ENCODE measurements at regions not wholly inside any gene's neighbourhood (a gene's known extent, or its start where the extent isn't known, plus 50 kb on each side); places are given as distances from the start of the nearest gene placed in this dataset.
"Not testable (repeated sequence)": the region's sequence is repeated elsewhere in the genome, so short reads cannot be mapped to it uniquely, and the experiment has no call there.

DNA sequence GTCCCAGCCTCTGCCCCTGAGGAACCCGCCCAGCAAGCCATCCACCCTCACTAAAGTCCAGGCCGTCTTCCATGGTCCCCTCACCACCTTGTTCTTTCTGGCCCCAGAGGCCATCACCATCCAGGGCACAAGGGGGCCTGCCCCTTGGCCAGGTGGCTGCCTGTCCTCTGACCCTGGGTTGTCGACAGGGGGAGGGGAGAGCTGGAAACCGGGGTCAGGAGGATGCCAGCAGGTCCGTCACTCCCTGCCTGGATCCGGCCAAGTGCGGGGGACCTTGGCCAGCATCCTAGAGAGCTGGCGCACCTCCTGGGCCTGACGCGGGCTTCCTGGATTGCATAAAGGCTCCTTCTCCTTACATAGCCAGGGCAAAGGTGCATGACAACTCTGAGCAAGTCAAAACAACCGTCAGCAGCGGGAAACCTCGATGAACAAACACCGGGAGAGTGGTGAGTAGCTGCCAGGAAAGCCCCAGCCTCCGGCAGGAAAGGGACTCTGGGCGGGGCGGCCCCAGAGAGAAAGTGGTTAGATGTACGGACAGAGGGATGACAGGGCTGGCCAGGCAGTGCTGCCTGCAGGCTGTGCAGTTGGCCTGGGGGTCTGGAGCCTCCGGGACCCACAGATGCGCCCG lies 4461.2 kb upstream of the TPTE start:
- not testable (repeated sequence) for DNase-seq (ENCODE audit: low spot score)

DNA sequence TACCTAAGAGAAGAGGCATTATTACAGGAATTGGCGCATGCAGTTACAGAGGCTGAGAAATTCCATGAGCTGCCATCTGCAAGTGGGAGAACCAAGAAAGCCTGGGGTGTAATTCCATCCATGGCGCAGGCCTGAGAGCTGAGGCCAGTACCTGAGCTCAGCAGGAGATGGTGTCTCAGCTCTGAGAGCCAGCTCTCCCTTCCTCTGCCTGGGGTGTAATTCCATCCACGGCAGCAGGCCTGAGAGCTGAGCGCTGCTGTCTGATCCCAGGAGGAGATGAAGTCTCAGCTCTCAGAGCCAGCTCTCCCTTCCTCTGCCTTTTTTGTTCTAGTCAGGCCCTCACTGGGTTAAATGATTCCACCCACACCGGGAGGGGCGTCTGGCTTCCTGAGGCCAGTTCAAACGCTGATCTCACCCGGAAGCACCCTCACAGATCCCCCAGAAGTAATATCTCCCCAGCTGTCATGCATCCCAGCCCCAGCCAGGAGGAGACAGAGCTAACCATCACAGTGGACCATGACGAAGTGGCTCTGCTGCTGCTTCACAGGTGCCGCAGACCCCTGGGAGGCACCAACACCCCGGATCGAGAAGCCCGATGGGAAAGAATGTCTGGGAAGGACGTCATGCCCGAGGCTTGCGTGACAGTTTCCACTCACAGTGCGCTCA lies 4454.9 kb upstream of the TPTE start:
- DNase-seq (ENCODE audit: low spot score), result not testable (repeated sequence)

DNA sequence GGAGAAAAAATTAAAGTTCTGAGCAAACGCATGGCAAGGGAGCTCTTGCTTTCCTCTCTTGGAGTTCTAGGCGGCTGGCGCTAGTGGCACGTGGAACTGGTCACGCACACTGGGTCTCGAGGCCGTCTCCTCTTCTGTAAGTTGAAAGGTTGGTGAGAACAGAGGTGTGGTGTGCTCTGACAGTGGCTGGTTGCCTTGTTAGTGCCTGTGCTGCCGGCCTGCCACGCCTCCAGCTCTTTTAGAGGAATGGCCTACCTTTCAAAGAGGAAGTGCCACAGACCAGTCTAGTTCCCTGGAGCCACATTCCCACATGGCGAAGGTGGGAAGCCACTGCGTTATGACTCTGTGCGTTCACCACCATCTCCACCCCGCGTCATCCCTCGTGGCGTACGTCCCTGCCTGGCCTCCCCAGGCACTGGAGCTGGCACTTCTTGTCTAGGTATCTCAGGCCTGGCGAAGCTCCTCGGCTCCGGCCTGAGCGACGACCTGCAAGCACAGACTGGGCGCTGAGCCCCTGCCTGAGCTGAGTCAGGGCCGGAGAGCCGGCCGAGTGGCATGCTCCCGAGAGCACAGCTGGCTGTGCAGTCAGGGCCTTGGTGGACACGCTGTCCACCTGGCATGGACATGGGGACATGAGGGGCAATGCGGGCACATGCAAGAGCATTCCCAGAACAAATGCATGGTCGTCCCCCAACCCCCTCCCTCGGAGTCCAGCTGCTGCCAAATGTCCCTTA lies 4453.1 kb upstream of the TPTE start:
- DNase-seq (ENCODE audit: low spot score), result not testable (repeated sequence)

DNA sequence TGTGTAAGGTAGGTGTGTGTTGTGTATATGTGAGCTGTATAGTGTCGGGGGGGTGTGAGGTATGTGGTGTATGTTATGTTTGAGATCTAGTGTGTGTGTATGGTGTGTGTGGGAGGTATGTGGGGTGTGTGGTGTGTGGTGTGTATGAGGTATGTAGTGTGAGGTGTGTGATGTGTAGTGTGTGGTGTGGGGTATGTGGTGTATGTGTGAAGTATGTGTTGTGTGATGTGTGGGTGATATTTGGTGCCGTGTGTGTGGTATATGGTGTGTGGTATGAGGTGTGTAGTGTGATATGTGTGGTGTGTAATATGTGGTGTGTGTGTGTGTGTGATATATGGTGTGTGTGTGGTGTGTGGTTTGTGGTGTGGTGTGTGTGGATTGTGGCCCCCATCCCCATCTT lies 4451.2 kb upstream of the TPTE start:
- not testable (repeated sequence) for DNase-seq (ENCODE audit: low spot score)

DNA sequence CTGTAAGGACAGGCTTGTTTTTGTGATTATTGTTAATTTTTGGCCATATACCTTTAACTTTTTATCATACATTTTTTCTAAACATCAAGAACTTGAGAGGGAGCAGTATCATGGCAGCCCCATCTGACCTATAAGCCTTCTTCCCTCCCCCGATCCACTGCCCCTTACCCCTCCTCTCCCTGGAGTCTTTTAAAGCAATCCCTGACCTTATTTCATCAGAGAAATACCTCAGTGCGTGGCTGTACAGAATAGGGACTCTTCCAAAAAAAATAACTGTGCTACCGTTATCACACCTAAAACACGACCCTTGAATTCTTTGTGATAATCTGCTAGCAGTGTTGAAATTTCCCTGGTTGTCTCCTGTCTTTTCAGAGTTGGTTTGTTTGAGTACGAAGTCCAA lies 4448.7 kb upstream of the TPTE start:
- DNase-seq (ENCODE audit: low spot score), result not testable (repeated sequence)

DNA sequence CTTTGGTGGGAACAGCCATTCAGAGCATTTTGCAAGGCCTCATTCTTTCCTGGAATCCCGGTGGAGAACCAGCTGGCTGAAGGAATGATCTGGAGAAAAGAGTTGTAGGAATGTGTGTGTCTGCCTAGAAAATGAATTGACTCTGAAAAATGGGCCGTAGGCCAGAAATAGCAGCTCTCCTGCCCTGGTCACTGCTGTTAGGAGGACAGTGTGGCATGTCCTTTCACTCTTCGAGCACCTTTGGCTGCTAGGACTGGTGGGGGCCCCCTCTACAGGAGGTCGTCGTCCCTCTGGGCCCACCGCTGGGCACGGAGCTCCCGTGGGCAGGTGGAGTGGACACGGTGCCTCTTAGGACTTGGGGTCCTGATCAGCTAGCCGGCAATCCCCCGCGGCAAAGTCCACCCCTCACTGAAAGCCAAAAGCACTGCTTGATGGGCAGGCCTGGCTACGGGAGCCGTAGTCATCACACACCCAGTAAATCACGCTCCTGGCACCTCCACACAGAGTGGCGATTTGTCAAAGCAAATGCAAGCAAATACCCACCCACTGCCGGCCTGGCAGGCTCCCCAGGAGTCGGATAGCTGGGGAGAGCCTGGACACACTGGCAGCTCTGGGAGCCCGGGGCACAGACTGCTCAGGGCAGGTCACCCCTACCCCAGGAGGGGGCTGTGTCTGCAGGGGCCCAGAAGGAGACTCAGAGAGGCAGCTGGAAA lies 4447.2 kb upstream of the TPTE start:
- not testable (repeated sequence) for DNase-seq (ENCODE audit: low spot score)

DNA sequence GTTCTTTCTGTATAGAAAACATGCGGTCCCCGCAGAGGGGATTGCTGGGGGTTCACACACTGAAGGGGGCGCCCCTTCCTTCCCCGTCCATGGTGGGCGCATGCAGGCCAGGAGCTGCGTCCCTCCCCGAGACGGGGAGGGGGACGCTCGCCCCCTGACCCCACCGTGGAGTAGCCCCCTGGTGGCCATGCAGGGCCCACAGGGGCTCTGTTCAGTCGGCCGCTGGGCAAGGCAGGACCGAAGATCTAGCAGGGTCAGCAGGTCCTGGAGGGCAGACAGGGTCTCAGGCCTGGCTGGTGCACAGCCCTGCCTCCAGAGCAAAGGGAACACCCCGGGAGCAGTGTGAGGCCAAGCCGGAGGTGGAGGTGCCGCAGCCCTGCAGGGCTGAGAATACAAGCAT lies 4446.4 kb upstream of the TPTE start:
- not testable (repeated sequence) for DNase-seq (ENCODE audit: low spot score)

DNA sequence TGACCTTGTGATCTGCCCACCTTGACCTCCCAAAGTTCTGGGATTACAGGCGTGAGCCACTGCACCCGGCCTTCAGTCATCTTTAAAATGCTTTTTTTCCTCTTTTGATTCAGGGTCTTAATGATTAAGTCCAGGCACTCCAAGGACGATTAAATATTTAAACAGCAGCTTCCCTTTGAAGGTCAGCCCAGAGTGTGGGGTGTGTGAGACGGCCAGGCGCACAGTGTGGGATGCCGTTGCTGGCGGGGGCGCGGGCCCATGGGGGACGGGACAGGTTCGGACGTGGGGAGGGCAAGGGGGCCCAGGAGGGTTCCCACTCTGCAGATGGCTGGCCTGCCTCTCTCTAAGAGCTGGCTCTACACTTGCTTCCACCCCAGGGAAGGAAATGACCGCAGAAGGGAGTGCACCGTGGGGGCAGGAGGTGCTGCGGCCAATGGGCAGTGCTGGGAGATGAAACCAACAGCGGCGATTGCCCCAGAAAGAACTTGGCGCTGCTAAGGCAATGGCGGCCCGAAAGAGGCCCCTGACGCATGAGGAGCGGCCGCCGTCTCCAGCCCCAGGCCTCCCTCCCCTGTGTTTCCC lies 4445.7 kb upstream of the TPTE start:
- DNase-seq (ENCODE audit: low spot score), result not testable (repeated sequence)

DNA sequence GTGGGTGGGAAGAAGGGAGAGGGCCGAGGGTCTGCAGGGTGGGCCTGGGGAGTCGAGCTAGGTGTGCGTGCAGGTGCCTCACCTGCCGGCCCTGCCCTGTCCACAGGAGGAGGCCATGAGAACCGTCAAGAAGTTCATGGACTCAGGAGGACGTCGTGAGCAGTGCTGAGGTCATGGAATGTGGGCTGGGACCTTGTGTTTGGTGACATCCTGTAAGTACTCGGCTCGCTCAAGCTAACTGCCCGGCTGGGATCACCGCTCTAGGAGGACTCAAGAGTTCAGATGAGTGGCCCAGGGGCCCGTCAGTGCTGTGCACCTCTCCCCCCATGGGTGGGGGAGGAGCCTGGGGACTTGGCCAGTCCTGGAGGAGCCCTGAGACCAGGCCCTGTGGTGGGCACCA lies 4444.0 kb upstream of the TPTE start:
- not testable (repeated sequence) for DNase-seq (ENCODE audit: low spot score)

DNA sequence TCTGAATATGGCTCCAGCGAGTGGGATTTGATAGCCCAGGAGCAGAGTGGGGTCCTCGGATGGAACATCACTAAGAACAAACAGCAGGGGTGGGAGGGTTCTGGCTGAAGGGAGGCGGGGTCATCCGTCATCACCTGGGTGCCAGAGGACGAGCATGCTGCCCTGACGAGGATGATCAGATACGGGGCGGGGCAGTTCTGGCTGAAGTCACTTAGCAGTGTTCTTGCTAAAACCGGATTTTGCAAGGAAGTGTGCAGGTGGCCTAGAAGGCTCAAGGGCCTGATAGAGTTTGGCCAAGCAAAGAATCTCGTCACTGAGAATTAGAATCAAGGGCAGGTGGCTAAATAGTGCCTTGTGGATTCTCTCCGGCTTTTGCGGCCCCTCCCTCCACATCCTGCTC lies 4442.5 kb upstream of the TPTE start:
- DNase-seq (ENCODE audit: low spot score), result not testable (repeated sequence)

DNA sequence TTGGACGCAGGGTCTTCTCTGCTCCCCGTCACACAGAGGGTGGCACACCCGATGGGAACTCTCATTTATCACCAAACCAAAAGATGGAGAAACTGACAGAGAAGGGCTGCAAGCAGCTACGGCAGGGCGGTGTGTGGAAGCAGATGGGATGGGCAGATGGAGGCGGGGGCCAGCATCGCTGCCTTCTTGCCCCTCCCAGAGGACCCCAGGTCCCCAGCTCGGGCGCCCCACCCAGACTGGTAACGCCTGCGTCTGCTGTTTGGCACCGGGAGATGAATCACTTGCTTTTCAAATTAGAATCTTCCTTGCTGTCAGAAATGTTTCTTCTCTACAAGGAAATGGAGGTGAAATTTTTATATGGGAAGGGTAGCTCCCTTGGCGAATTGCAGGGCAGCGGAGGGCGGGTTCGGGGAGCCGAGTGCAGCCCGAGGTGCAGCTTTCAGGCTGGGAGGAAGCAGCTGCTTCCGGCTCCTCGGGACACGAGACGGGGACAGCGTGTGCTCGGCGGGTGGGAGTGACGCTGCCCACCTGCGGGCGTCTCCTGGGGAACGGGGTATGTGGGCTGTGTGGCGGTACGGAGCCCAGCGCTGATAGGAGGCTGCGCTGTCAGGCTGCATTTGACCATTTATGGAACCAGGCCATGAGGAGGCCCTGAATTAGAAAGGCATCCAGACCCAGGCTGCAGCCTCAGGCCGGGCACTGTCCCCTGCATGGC lies 4440.3 kb upstream of the TPTE start:
- not testable (repeated sequence) for DNase-seq (ENCODE audit: low spot score)

DNA sequence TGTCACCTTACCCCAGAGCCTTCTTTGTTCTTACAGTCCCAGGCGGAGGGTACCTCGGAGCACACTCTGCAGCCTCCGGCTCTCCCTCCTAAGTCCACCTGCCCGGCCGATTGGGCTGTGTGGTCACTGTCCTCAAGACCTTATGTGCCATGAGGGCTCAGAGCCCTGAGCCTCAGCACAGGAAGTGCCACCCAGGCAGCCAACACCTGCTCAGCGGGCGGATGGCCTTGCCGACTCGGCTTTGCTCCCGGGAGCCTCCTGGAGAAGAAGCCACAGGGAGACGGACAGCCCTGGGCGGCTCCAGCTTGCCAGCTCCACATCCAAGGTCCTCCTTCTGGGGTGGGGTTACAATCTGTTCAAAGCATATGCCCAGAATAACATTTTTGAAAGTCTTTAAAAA lies 4439.2 kb upstream of the TPTE start:
- DNase-seq (ENCODE audit: low spot score), result not testable (repeated sequence)

DNA sequence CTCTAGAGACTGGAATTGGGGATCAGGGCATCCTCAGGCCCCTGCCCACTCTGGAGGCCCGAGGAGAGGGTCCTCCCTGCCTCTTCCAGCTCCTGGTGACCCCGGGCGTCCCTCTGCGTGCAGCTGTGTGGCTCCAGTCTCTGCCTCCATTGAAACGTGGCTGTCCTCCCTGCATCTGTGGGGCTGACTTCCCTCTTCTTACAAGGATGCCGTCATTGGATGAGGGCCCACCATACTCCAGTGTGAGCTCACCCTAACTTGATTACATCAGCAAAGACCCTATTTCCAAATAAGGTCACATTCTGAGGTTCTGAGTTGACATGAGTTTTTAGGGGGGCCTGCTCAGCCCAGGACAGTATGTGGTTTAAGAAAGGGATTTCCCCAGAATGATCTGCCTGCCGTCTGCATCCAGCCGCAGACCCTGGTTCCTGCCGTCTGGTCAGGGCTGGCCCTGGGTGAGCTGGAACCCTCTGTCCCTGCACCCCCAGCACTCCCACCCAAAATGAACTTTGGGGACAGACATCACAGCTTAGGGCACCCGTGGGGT lies 4437.7 kb upstream of the TPTE start:
- DNase-seq (ENCODE audit: low spot score), result not testable (repeated sequence)

DNA sequence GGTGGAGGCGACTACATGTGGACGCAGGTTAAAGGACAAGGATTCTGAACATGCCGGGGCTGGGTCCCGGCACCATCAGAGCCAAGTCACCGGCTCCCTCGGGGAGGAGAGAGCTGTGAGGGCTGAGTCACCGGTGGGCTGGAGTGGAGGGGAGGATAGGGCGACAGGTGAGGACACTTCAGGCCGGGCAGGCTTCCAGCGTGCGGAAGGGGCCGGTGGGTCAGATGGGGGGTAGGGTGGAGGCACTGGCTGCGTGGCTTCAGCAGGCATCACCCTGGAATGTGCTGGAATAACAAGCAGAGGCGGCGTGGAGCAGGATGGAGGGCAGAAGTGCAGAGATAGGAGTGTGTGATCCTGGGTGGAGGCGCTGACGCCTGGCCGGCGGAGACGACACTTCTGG lies 4435.3 kb upstream of the TPTE start:
- not testable (repeated sequence) for DNase-seq (ENCODE audit: low spot score)

DNA sequence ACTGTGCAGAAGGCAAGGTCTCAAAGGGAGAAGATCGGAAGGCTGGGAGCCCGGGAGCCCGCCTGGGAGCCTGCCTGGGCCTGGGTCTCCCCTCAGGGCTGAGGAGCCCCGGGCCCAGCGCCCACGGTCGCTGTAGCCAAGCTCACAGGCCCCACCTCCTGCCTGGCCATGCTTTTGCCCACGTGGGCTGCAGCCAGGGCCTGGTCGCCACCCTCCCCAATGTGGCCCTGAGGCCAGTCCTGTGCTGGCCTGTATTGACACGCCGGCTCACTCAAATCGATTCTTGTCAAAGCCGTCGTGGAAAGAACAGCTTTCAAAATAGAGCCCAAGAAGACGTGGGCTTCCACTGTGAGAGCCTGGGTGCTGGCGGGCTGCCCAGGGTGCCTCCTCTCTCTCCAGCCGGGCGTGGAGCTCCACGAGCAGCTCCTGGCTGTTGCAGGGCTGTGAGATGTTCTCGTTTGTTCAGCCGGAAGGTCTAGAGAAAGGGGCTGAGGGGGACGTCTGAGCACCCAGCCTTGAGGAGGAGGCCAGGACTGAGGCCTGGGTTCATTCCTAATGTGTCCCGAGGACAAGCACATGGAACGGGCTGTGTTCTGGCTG lies 4433.7 kb upstream of the TPTE start:
- not testable (repeated sequence) for DNase-seq (ENCODE audit: low spot score)

DNA sequence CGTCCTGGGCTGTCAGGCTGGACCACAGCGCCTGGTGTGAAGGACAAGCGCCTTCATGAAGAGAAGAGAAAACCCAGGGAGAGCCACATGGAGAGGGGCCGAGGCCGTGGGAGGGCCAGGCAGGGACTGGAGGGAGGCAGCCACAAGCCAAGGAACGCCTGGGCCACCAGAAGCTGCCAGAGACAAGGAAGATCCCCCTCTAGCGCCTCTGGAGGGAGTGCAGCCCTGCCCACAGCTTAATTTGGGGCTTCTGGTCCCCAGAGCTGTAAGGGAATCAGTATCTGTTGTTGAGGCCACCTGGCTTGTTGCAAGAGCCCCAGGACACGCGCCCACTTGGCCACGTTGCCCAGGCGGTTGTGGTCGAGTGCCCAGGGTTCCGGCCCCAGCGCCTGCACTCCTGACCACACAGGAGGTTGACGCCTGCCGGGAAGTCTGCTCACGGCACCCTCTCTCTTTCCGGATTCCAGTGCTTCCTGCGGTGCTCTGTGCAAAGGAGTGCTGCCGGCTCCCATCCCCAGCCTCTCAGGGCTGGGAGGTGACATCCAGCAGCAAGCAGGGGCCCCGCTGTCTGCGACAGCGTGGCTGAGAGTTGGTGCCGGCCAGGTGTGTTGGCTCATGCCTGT lies 4431.0 kb upstream of the TPTE start:
- DNase-seq (ENCODE audit: low spot score), result not testable (repeated sequence)

DNA sequence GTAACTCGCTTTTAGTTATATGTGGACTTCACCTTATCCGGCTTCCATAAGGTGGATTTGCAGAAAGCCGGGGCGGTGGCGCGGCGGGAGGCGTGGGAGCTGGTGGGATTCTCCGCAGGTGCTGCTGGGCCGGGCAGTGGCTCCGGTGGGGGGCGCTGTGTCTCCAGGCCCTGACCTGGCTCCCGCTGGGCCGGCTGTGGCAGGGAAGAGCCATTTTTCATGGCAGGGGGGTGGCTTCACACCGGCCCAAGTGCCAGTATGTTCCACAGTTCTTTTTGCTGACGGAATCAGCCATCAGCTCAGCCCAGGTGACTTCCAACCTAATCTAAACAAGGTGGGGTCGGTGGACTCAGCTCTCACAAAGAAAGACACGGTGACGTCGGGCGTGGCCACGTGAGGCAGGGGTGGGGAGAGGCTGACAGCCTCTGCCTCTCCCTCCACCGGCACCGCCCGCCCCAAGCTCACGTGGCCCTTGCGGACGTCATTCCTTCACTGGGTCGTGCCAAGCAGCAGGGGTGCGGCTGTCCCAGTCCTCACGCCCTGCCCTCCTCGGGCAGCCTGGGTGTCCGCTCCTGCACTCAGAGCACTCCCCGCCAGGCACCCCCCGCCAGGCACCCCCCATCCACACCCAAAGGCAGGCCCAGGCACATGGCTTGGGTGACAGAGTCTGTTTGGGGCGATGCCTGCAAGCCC lies 4429.9 kb upstream of the TPTE start:
- not testable (repeated sequence) for DNase-seq (ENCODE audit: low spot score)

DNA sequence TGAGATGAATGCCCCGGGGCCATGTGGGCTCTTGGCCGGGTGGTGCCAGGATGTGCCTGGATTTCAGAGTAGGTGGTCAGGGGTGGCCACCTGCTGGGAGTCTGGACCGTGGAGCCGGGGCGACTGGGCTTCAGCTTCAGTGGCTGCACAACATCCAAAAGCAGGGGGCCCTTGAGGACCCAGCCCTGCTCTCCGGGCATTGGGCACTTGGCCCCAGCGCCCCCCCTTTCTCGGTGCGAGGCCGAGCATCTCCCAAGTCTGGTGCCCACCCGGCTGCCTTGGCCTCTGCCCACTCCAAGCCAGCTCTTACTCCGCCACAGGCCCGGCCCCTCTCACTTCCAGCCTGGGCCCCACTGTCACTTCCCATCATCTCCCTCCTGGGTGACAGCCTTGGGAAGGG lies 4429.0 kb upstream of the TPTE start:
- DNase-seq (ENCODE audit: low spot score), result not testable (repeated sequence)

DNA sequence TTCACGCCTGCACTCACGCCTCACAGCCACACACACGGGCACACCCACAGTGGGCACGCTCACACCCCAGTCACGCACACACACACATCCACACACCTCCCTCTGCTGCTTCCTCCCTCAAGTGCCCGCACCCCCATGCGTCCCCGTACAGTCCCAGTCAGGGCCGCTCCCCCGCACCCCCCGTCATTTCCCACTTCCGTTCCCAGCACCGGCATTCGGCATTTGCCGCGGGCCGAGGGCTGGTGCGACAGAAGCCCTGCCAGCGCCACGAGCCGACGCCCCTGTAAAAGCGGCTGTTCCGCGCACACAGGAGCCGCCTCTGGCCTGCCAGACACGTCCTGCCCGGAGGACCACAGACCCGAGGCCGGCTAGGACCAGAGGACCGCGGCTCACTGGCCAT lies 4428.0 kb upstream of the TPTE start:
- not testable (repeated sequence) for DNase-seq (ENCODE audit: low spot score)

Data from HT-29 (cell line).